NCI-H1105 treated with DMSO at 0.1 percent for 48 hours (cell line): ENCODE measurements at regions not wholly inside any gene's neighbourhood (a gene's known extent, or its start where the extent isn't known, plus 50 kb on each side); places are given as distances from the start of the nearest gene placed in this dataset.

Source experiments
- DNase-seq: peaks from one replicate; lab custom pipeline; 2025; lab: John Stamatoyannopoulos, UW

DNA sequence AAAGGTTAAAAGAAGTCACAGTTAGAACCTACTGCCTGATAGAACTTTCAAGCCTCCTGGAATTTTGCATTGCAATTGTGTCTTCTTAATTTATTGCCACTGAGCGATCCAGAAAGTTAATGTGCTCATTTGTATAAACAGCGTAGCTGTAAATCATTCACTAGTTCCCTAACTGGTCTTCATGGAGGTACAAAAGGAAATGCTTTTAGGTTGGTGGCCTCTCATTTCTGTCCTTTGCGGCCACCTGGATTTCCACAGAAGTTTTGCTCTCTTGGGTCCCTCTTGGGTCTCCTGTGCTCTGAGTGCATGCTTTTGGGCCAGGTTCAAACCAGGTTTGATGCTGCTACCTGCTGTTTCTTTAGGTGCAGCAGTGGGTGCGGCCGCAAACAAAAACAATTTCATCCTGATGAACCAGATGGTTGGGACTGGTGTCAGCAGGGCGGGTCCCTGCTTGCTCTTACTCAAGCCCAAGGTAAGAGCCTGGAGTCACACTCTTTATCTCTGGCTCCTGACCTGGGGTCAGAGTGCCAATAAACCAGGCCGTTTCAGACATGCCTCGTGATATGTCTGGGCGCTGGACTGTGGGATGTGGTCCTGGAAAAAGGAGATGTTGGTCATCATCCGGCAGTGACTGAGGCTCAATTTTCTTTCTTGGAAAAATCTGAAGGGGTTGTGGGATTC is 270.1 kb downstream of the PTTG2 start:
- DNase-seq: no peak

- DNase-seq: no peak
Measured at GRCh38 chr4:38230821-38231563, 270.8 kb downstream of the PTTG2 start.

- DNase-seq: no peak
Measured at GRCh38 chr4:38231626-38232025, 271.4 kb downstream of the PTTG2 start.

GRCh38 chr4:38232741-38233140 is 272.5 kb downstream of the PTTG2 start:
- no peak for DNase-seq

- DNase-seq: no peak
Measured at GRCh38 chr4:38233727-38234480, 273.7 kb downstream of the PTTG2 start.

GRCh38 chr4:38235354-38235753 is 275.2 kb downstream of the PTTG2 start:
- DNase-seq: no peak

DNA sequence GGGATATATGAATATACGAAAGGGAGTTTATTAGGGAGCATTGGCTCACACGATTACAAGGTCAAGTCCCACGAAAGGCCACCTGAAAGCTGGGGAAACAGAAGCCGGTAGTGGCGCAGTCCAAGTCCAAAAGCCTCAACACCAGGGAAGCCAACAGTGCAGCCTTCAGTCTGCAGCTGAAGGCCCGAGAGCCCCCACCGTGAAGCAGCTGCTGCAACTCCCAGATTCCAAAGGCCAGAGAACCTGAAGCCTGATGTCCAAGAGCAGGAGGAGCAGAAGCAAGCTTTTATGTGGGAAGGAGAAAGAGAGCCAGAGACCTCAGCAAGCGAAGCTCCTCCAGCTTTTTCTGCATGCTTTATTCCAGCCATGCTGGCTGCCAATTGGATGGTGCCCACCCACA is 275.8 kb downstream of the PTTG2 start:
- no peak for DNase-seq

- no peak for DNase-seq
Measured at GRCh38 chr4:38236503-38236902, 276.3 kb downstream of the PTTG2 start.

DNA sequence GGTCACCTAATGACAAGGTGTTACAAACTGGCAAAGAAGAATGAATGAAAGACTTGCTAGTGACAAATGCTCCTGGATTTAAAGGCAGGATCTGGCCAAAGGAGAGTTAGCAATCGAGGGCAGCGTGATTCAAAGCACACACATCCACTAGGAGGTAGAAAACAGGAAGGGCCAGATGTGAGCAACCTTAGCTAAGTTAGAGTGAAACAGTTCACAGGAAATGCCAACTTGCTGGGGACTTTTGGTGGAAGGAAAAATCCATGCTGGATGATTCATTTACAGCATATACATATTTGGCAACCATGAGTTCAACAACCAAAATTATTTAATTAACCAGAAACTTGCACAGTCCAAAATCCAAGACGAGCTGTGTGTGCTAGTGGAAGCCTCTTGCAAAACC is 276.9 kb downstream of the PTTG2 start:
- no peak for DNase-seq

GRCh38 chr4:38241541-38241940 is 281.3 kb downstream of the PTTG2 start:
- DNase-seq: no peak

GRCh38 chr4:38242101-38242500 is 281.9 kb downstream of the PTTG2 start:
- no peak for DNase-seq

- no peak for DNase-seq
Measured at GRCh38 chr4:38242822-38243387, 282.7 kb downstream of the PTTG2 start.

GRCh38 chr4:38243388-38244053 is 283.3 kb downstream of the PTTG2 start:
- no peak for DNase-seq

- no peak for DNase-seq
Measured at GRCh38 chr4:38254825-38255224, 294.6 kb downstream of the PTTG2 start.

DNA sequence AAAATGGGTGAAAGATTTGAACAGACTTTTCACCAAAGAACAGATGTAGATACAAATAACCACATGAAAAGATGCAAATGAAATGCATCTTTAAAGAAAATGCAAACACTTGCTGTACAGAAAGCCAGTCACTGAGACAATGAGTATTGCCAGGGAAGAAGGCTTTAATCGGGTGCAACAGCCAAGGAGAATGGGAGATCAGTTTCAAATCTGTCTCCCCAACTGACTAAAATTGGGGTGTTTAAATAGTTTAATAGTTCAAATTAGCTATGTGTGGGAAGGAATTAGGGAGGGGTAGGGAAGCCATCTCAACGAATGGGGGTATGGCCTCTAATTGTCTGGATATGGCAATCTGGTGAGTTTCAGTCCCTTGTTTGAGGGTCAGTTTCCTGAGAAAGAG is 295.4 kb downstream of the PTTG2 start:
- DNase-seq: no peak

- no peak for DNase-seq
Measured at GRCh38 chr4:38266616-38267015, 306.4 kb downstream of the PTTG2 start.

- no peak for DNase-seq
Measured at GRCh38 chr4:38268108-38268820, 308.1 kb downstream of the PTTG2 start.

DNA sequence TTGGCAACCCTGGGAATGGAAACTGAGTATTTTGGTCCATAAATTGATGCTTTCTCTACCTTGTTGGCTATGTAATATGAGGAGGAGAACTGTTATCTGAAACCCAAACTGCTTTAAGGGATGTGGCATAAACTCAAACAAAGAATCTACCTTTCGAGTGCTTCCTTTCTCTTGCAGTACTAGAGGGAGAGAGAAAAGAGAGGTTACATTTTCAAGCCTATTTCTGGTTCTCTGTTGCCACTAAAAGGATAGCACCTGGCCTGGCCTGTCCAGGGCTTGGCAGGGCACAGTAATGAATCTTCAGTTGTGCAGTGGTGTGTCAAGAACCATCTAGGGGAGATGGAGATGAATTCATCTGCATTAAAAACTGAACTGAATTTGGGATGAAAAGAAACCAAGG is 308.6 kb downstream of the PTTG2 start:
- no peak for DNase-seq

DNA sequence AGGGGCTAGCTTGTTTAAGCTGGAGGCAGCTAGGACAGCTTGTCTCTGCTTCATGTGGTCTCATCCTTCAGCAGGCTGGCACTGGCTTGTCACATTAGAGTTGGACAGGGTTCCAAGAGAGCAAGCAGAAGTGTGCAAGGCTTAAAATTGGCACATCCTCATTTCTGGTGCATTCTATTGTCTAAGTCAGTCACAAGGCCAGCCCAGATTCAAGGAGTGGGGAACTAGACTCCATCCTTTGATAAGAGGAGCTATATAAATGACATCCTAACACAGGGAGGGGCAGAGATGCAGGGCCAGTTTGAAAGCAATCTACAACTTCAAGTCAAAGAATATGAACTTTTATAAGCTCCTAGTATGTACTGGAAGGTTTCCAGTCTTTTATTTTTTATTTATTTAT is 313.2 kb downstream of the PTTG2 start:
- no peak for DNase-seq

DNA sequence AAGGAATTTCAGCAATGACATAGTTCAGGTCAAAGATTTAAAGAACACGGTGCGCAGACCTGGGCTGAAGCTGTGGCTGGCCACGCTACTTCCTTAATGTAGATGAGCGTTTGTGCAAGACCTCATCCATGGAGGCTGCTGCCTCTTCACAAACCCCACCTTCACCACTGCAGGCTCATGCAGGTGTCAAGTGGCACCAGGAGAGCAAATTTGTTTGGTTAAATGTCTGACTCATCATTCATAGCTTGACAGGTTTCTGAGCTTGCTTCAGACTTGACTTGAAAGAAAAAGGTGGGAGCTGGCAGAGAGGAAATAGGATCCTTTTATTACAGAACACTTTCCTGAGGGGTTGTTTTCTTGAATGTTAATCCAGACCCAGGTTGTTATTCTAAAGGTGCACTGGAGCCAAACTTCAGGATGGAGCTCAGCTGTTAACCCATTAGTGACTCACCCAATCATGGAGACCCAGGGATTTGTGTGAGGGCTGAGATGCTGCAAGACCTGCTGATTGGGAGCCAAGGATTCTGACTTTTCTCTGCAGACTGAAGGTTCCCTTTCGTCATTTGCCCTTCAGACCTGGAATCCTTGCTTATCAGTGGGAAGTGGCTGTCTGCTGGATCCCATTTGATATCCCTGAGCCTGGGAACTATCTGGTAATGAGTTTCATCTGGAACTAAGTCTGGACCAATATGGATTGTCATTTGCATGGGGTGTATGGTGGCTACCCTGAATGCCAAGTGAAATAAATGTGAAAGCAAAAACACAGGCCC is 315.3 kb downstream of the PTTG2 start:
- DNase-seq: peak; percentile 8

GRCh38 chr4:38278255-38278654 is 318.1 kb downstream of the PTTG2 start:
- no peak for DNase-seq
